HG03135 (cell line): ENCODE measurements at regions not wholly inside any gene's neighbourhood (a gene's known extent, or its start where the extent isn't known, plus 50 kb on each side); places are given as distances from the start of the nearest gene placed in this dataset.
A peak's percentile ranks its signal among the peaks of the same experiment; 100 is the strongest.
"Not testable (repeated sequence)": the region's sequence is repeated elsewhere in the genome, so short reads cannot be mapped to it uniquely, and the experiment has no call there.

Experiments used
- ATAC-seq: cut with Tn5 transposase; IDR thresholded peaks from one replicate; pipeline ENCODE4 v1.9.1; 2021; ENCODE audit warnings: mild to moderate bottlenecking, moderate library complexity; ENCODE audit not compliant: unreplicated experiment

GRCh38 chr5:34096033-34096432, 53.0 kb upstream of the C1QTNF3 start:
- not testable (repeated sequence) for ATAC-seq

GRCh38 chr5:34099891-34100290, 56.9 kb upstream of the C1QTNF3 start:
- not testable (repeated sequence) for ATAC-seq

- not testable (repeated sequence) for ATAC-seq
Observed at GRCh38 chr5:34101567-34101966, 58.6 kb upstream of the C1QTNF3 start.

GRCh38 chr5:34108897-34109296, 65.9 kb upstream of the C1QTNF3 start:
- not testable (repeated sequence) for ATAC-seq

- ATAC-seq = not testable (repeated sequence)
Observed at GRCh38 chr5:34124280-34124679, 81.3 kb upstream of the C1QTNF3 start.

- peak; percentile 79 for ATAC-seq
Observed at GRCh38 chr5:34125354-34125753, 82.3 kb upstream of the C1QTNF3 start.

- ATAC-seq = not testable (repeated sequence)
Observed at GRCh38 chr5:34126741-34127140, 83.7 kb upstream of the C1QTNF3 start.

GRCh38 chr5:34127818-34128217, 84.8 kb upstream of the C1QTNF3 start:
- not testable (repeated sequence) for ATAC-seq

- not testable (repeated sequence) for ATAC-seq
Observed at GRCh38 chr5:34128890-34129289, 85.9 kb upstream of the C1QTNF3 start.

GRCh38 chr5:34154988-34155387, 112.0 kb upstream of the C1QTNF3 start:
- ATAC-seq = not testable (repeated sequence)

- not testable (repeated sequence) for ATAC-seq
Observed at GRCh38 chr5:34156703-34157414, 113.8 kb upstream of the C1QTNF3 start.

GRCh38 chr5:34160904-34161303, 117.9 kb upstream of the C1QTNF3 start:
- ATAC-seq = not testable (repeated sequence)

- not testable (repeated sequence) for ATAC-seq
Observed at GRCh38 chr5:34171398-34171797, 128.4 kb upstream of the C1QTNF3 start.

- ATAC-seq = not testable (repeated sequence)
Observed at GRCh38 chr5:34179453-34180190, 136.6 kb upstream of the C1QTNF3 start.

GRCh38 chr5:34180225-34180624, 137.2 kb upstream of the C1QTNF3 start:
- ATAC-seq = not testable (repeated sequence)

GRCh38 chr5:34180940-34181614, 138.1 kb upstream of the C1QTNF3 start:
- ATAC-seq = not testable (repeated sequence)

- ATAC-seq = not testable (repeated sequence)
Observed at GRCh38 chr5:34185005-34185404, 142.0 kb upstream of the C1QTNF3 start.

GRCh38 chr5:34185572-34185971, 142.6 kb upstream of the C1QTNF3 start:
- ATAC-seq = not testable (repeated sequence)

GRCh38 chr5:34186108-34186507, 143.1 kb upstream of the C1QTNF3 start:
- not testable (repeated sequence) for ATAC-seq

- not testable (repeated sequence) for ATAC-seq
Observed at GRCh38 chr5:34186865-34187264, 143.9 kb upstream of the C1QTNF3 start.

GRCh38 chr5:34187441-34187840, 144.4 kb upstream of the C1QTNF3 start:
- not testable (repeated sequence) for ATAC-seq
